ENCODE measurements at regions not wholly inside any gene's neighbourhood (a gene's known extent, or its start where the extent isn't known, plus 50 kb on each side); places are given as distances from the start of the nearest gene placed in this dataset.

DNA sequence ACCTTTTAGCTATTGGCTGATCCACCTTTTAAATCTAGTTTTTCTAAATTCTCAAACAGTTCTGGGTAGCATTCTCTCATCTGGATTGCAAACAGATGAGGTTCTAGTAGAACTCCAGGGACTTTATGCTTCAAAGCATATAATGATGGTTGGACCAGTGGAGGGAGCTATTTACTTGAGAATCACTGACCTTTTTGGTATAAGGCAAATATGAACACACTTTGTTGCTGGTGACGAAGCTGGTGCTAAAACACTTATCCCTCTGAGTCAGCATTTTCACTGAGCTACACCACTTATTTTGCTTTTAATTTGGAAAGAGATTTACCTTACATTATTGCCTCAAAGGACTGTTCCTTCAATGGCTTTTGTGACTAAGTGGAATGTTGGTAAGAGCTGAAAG, 58.6 kb upstream of the SLITRK3 start:
- RAD21 ChIA-PET (ENCODE audit: unreplicated experiment) = interaction anchor here (0.6 to 2.2 kb wide), 12 partner anchors 9 to 1778 kb away, joined by 3 to 8 read pairs (median 3); no protein-coding TSS in a partner anchor
- CTCF ChIA-PET = interaction anchor here (0.6 to 2.6 kb wide), 15 partner anchors 9 to 1778 kb away, joined by 3 to 17 read pairs (median 4); no protein-coding TSS in a partner anchor
- ATAC-seq (peak; percentile 84), DNase-seq (ENCODE audit: low read depth, low spot score) (no peak), FAIRE-seq (no peak)
- Histone ChIP-seq H3K36me3 (ENCODE audit: control insufficient read depth in 2 of 2, insufficient read depth in 2 of 2, low read length in 1 of 2) (no peaks in the 10 kb centered on the region), H4K20me1 (ENCODE audit: control insufficient read depth, insufficient read depth) (no peaks in the 10 kb centered on the region), H2AFZ (ENCODE audit: control insufficient read depth, low read depth, low read length) (no peak overlapping the region), H3K4me1 (ENCODE audit: control insufficient read depth, insufficient read depth, low read length) (no peaks in the 10 kb centered on the region), H3K4me3 (no peak overlapping the region), H3K27ac (ENCODE audit: control insufficient read depth, insufficient read depth) (no peak overlapping the region), H3K27me3 (replicated peaks in 1 of 2; ENCODE audit: control insufficient read depth in 2 of 2, insufficient read depth in 2 of 2, low read length in 1 of 2) (no peaks in the 10 kb centered on the region), H3K4me2 (ENCODE audit: control insufficient read depth, insufficient read depth) (no peak overlapping the region), H3K9ac (ENCODE audit: control insufficient read depth, insufficient read depth, low read length) (no peak overlapping the region), H3K79me2 (ENCODE audit: control insufficient read depth, insufficient read depth, low read length) (no peaks in the 10 kb centered on the region), H3K9me3 (replicated peaks; ENCODE audit: control insufficient read depth, insufficient read depth, low read length) (no peaks in the 10 kb centered on the region)
- 0% methylated on average over 1 of the region's 1 CpG for WGBS (ENCODE audit: insufficient coverage, insufficient replicate concordance, low lambda C conversion rate, missing lambda C conversion rate)
- in situ Hi-C loops (cut with MboI) = no loop called here
- TF ChIP-seq TCF7 (IDR thresholded peaks at IDR 0.05; ENCODE audit: borderline replicate concordance) = no peak
- TF ChIP-seq RAD21 (IDR thresholded peaks at IDR 0.05; ENCODE audit: insufficient read depth, low read depth, low read length) = peak; percentile 44
- TF ChIP-seq, protein P1, sequence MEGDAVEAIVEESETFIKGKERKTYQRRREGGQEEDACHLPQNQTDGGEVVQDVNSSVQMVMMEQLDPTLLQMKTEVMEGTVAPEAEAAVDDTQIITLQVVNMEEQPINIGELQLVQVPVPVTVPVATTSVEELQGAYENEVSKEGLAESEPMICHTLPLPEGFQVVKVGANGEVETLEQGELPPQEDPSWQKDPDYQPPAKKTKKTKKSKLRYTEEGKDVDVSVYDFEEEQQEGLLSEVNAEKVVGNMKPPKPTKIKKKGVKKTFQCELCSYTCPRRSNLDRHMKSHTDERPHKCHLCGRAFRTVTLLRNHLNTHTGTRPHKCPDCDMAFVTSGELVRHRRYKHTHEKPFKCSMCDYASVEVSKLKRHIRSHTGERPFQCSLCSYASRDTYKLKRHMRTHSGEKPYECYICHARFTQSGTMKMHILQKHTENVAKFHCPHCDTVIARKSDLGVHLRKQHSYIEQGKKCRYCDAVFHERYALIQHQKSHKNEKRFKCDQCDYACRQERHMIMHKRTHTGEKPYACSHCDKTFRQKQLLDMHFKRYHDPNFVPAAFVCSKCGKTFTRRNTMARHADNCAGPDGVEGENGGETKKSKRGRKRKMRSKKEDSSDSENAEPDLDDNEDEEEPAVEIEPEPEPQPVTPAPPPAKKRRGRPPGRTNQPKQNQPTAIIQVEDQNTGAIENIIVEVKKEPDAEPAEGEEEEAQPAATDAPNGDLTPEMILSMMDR (IDR thresholded peaks at IDR 0.05 in 2 of 3, conservative IDR thresholded peaks at IDR 0.05 in 1 of 3; ENCODE audit: control insufficient read depth in 2 of 3, extremely low read depth in 1 of 3, insufficient read depth in 1 of 3, low read depth in 3 of 3, low read length in 3 of 3) = peak in 1 of 3 experiments; percentile 15; a peak in 2 of 6 replicates
- TF ChIP-seq CEBPB (IDR thresholded peaks at IDR 0.05; ENCODE audit: borderline replicate concordance in 1 of 2, low read depth in 2 of 2, low read length in 2 of 2) = no peak
- TF ChIP-seq SMC3 (IDR thresholded peaks at IDR 0.05; ENCODE audit: borderline replicate concordance, low read length) = peak; percentile 11; the same call in 1 of the 2 replicates
- SMC1A ChIA-PET (ENCODE audit: uncharacterized antibody, unreplicated experiment) = interaction anchor here (0.6 to 2.7 kb wide), 11 partner anchors 10 to 1940 kb away, joined by 3 to 19 read pairs (median 3); no protein-coding TSS in a partner anchor
- POLR2A ChIA-PET = no interaction called here
- BruUV-seq (replicated peaks) = no TSS peak
- intact Hi-C loops (cut with micrococcal nuclease; ENCODE audit: unreplicated experiment) = no loop called here
